Spleen (tissue), 11 donors: ENCODE measurements at regions not wholly inside any gene's neighbourhood (a gene's known extent, or its start where the extent isn't known, plus 50 kb on each side); places are given as distances from the start of the nearest gene placed in this dataset.

Source experiments
- DNase-seq: peaks from one replicate; pipeline ENCODE4 v3.0.0-alpha.2; 2020
- H3K27ac ChIP-seq, 8 donors: fragments of 200-600 bp; sonication (generic) in 7 of 8; 1 replicate in 4 of 8; 2 replicates in 4 of 8; pipeline versions ENCODE4 v1.5.0 to v1.8.0; 2016 to 2021; ENCODE audit warnings: inconsistent platforms in 4 of 8, mild to moderate bottlenecking in 4 of 8, moderate library complexity in 1 of 8
- H3K27me3 ChIP-seq, 7 donors: fragments of 200-600 bp; sonication (generic) in 6 of 7; replicated peaks in 1 of 7; 1 replicate in 4 of 7; 2 replicates in 3 of 7; pipeline versions ENCODE4 v1.5.0 to v1.8.0; 2016 to 2021; ENCODE audit warnings: inconsistent platforms in 3 of 7, mild to moderate bottlenecking in 1 of 7
- H3K36me3 ChIP-seq, 6 donors: fragments of 200-600 bp; sonication (generic) in 5 of 6; 1 replicate in 4 of 6; 2 replicates in 2 of 6; pipeline versions ENCODE4 v1.5.0 to v1.8.0; 2016 to 2021; ENCODE audit warnings: inconsistent platforms in 2 of 6
- H3K4me1 ChIP-seq, 6 donors: fragments of 200-600 bp; sonication (generic) in 5 of 6; 1 replicate in 3 of 6; 2 replicates in 3 of 6; pipeline versions ENCODE4 v1.5.0 to v1.8.0; 2016 to 2021; ENCODE audit warnings: inconsistent platforms in 3 of 6
- H3K4me3 ChIP-seq, 8 donors: fragments of 200-600 bp; sonication (generic) in 7 of 8; 1 replicate in 4 of 8; 2 replicates in 4 of 8; pipeline versions ENCODE4 v1.5.0 to v1.8.0; 2016 to 2021; ENCODE audit warnings: inconsistent platforms in 4 of 8, mild to moderate bottlenecking in 4 of 8, moderate library complexity in 2 of 8
- H3K9me3 ChIP-seq, 8 donors: fragments of 200-600 bp; sonication (generic) in 7 of 8; 1 replicate in 4 of 8; 2 replicates in 4 of 8; pipeline versions ENCODE4 v1.5.0 to v1.8.0; 2016 to 2021; ENCODE audit warnings: inconsistent platforms in 4 of 8
- CTCF ChIP-seq, 11 experiments: fragments of 200-600 bp in 7 of 11; fragments of 450-650 bp in 4 of 11; sonication (generic) in 4 of 11; IDR thresholded peaks in 8 of 11; conservative IDR thresholded peaks in 3 of 11; 1 replicate in 7 of 11; 2 replicates in 4 of 11; pipeline versions ENCODE4 v1.4.0 to v1.8.0; 2016 to 2021; ENCODE audit warnings: antibody characterized with exemption in 11 of 11, inconsistent platforms in 4 of 11, mild to moderate bottlenecking in 1 of 11
- POLR2A ChIP-seq, 3 donors: fragments of 450-650 bp; IDR thresholded peaks; one replicate each; pipeline ENCODE4 v1.5.1; 2017; ENCODE audit warnings: antibody characterized with exemption in 3 of 3, mild to moderate bottlenecking in 1 of 3
- POLR2AphosphoS5 ChIP-seq, 3 donors: sonication (generic); formaldehyde crosslinking; IDR thresholded peaks; one replicate each; pipeline ENCODE4 v1.5.1; 2017; ENCODE audit warnings: antibody characterized with exemption in 3 of 3
- WGBS, 5 donors: extraction: QIAGEN DNeasy Blood & Tissue Kit in 3 of 5; methylation state at CpG; one replicate each; pipeline versions ENCODE4 v1.1.5 to v1.1.7; 2013 to 2018; 5-methylcytosine and 5-hydroxymethylcytosine counted together
- intact Hi-C: fragments of 100-400 bp; cut with DNase I; formaldehyde crosslinking; loops from one replicate; pipeline ENCODE4 v1.15.0; 2023; ENCODE audit warnings: low total_unique reads
- donor health status: healthy with polysubstance abuse.
- donor health status: DM: no; HTN: no; CAD: no; lungs with moderate emphysema.
- donor health status: DM: no; HTN: no; CAD: no.
- donor health status: Bipolar disorder and iron deficiency.
- donor health status: healthy.
- donor health status: DM: no; HTN: no; CAD: no.
- donor health status: DM: yes; HTN: yes; CAD: no.

GRCh38 chr11:80733361-80733760 lies 1292.5 kb upstream of the TENM4 start:
- H3K27me3 ChIP-seq = no peaks in the 10 kb centered on the region

GRCh38 chr11:80727315-80727714 lies 1286.5 kb upstream of the TENM4 start:
- Histone ChIP-seq H3K4me1 (peaks cover 0 to 5% (median 0%) of the 10 kb centered on the region in 6 donors), H3K4me3 (no peak overlapping the region), H3K27me3 (no peaks in the 10 kb centered on the region), H3K27ac (no peak overlapping the region), H3K9me3 (no peaks in the 10 kb centered on the region), H3K36me3 (no peaks in the 10 kb centered on the region)
- DNase-seq = no peak
- intact Hi-C loops = no loop called here
- 22 to 39% (median 28%) methylated on average over 3 of the region's 3 CpGs for WGBS, 5 donors
- TF ChIP-seq CTCF (IDR thresholded peaks at IDR 0.05 in 8 of 11, conservative IDR thresholded peaks at IDR 0.05 in 3 of 11) = peak in 3 of 11 experiments; percentile 9 to 23 (median 11)
- no peak for TF ChIP-seq POLR2A (IDR thresholded peaks at IDR 0.05)

More at GRCh38 chr11:80733361-80733760, 1292.5 kb upstream of the TENM4 start:
- Histone ChIP-seq H3K9me3 (no peaks in the 10 kb centered on the region), H3K4me3 (no peak overlapping the region), H3K36me3 (no peaks in the 10 kb centered on the region), H3K27ac (no peak overlapping the region), H3K4me1 (no peaks in the 10 kb centered on the region)
- TF ChIP-seq POLR2AphosphoS5 (IDR thresholded peaks at IDR 0.05) = no peak
- TF ChIP-seq CTCF (IDR thresholded peaks at IDR 0.05 in 8 of 11, conservative IDR thresholded peaks at IDR 0.05 in 3 of 11) = no peak
- TF ChIP-seq POLR2A (IDR thresholded peaks at IDR 0.05) = no peak
- 94 to 97% (median 96%) methylated on average over 3 of the region's 3 CpGs for WGBS, 5 donors
- DNase-seq = no peak
- intact Hi-C loops = no loop called here

GRCh38 chr11:80726236-80726635 lies 1285.4 kb upstream of the TENM4 start:
- DNase-seq = no peak
- no peaks in the 10 kb centered on the region for H3K9me3 ChIP-seq
- TF ChIP-seq POLR2A (IDR thresholded peaks at IDR 0.05) (no peak), CTCF (IDR thresholded peaks at IDR 0.05 in 8 of 11, conservative IDR thresholded peaks at IDR 0.05 in 3 of 11) (no peak), POLR2AphosphoS5 (IDR thresholded peaks at IDR 0.05) (no peak)
- no peaks in the 10 kb centered on the region for H3K27me3 ChIP-seq
- H3K27ac ChIP-seq = no peak overlapping the region
- no peaks in the 10 kb centered on the region for H3K36me3 ChIP-seq
- H3K4me3 ChIP-seq = no peak overlapping the region
- peaks cover 0 to 5% (median 0%) of the 10 kb centered on the region in 6 donors for H3K4me1 ChIP-seq
- intact Hi-C loops = no loop called here

- Histone ChIP-seq H3K9me3 (peaks cover 0 to 3% (median 0%) of the 10 kb centered on the region in 8 donors), H3K4me1 (peaks cover 0 to 5% (median 0%) of the 10 kb centered on the region in 6 donors), H3K36me3 (no peaks in the 10 kb centered on the region), H3K27me3 (no peaks in the 10 kb centered on the region), H3K4me3 (no peak overlapping the region), H3K27ac (no peak overlapping the region)
- intact Hi-C loops = no loop called here
- no peak for TF ChIP-seq CTCF (IDR thresholded peaks at IDR 0.05 in 8 of 11, conservative IDR thresholded peaks at IDR 0.05 in 3 of 11)
- TF ChIP-seq POLR2AphosphoS5 (IDR thresholded peaks at IDR 0.05) = no peak
- TF ChIP-seq POLR2A (IDR thresholded peaks at IDR 0.05) = no peak
- DNase-seq = no peak
- WGBS, 5 donors = 51 to 79% (median 67%) methylated on average over 2 of the region's 2 CpGs
Measured at GRCh38 chr11:80724366-80724765, 1283.5 kb upstream of the TENM4 start.
